GM10248 (cell line): ENCODE measurements at regions not wholly inside any gene's neighbourhood (a gene's known extent, or its start where the extent isn't known, plus 50 kb on each side); places are given as distances from the start of the nearest gene placed in this dataset.

Source experiments
- CTCF ChIA-PET: fragments of 300-600 bp; sonication (Branson Sonifier 250); formaldehyde crosslinking; extraction: SDS; loops from one replicate; lab custom pipeline; 2021; ENCODE audit warnings: antibody characterized with exemption; lab: Yijun Ruan, JAX
- POLR2A ChIA-PET: fragments of 350-650 bp; sonication (Branson Sonifier 250); formaldehyde crosslinking; extraction: SDS; loops from one replicate; lab custom pipeline; 2020; ENCODE audit warnings: antibody characterized with exemption; lab: Yijun Ruan, JAX
- DNase-seq: peaks from one replicate; pipeline ENCODE4 v3.0.0; 2012; ENCODE audit errors: extremely low spot score
- TF ChIP-seq, protein P1 (sequence below): IDR thresholded peaks from 2 replicates; pipeline ENCODE4 v1.5.1; 2012; ENCODE audit warnings: mild to moderate bottlenecking, low read depth; ENCODE audit errors: extremely low read depth, missing control alignments, control extremely low read depth

DNA sequence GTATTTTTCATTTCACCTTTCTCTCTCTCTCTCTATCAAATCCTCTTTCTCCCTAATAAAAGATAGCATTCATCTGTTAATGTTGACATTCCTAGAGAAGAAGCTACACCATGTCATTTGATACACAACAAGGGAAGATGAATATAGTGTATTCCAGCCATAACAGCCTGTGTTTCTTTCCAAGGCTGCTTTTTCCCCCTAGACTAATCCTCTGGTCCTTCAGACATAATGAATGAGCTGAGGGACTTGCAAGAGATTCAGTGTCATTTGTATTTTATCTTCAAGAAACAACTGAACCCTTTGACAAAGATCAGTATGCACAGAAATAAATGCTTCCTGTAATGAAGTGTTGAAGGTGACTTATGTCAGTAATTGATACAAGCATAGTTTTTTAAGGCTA, 284.0 kb upstream of the NXPH2 start:
- ChIA-PET POLR2A (no interaction called here), CTCF (no interaction called here)
- DNase-seq, result no peak
- TF ChIP-seq, protein P1, sequence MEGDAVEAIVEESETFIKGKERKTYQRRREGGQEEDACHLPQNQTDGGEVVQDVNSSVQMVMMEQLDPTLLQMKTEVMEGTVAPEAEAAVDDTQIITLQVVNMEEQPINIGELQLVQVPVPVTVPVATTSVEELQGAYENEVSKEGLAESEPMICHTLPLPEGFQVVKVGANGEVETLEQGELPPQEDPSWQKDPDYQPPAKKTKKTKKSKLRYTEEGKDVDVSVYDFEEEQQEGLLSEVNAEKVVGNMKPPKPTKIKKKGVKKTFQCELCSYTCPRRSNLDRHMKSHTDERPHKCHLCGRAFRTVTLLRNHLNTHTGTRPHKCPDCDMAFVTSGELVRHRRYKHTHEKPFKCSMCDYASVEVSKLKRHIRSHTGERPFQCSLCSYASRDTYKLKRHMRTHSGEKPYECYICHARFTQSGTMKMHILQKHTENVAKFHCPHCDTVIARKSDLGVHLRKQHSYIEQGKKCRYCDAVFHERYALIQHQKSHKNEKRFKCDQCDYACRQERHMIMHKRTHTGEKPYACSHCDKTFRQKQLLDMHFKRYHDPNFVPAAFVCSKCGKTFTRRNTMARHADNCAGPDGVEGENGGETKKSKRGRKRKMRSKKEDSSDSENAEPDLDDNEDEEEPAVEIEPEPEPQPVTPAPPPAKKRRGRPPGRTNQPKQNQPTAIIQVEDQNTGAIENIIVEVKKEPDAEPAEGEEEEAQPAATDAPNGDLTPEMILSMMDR, result no peak

DNA sequence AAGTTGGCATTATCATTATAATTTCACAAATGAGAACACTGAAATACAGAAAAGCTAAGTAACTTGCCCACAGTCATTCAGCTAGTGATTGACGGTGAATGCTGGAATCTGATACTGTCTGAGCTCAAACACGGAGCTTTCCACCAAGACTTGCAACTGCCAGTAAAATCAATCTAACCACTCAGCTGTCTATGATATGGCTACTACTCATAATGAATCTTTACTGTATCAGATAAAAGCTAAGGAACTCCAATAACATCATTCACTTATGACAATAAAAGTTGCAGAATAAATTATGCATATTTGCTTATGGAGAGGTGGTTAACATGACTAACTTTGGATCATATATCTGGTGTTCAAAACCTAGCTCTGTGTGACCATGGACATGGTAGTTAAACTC, 279.4 kb upstream of the NXPH2 start:
- DNase-seq, result no peak
- ChIA-PET CTCF (interaction anchor here (1.9 to 2.8 kb wide), 2 partner anchors 14 to 27 kb away, joined by 4 to 8 read pairs; no protein-coding TSS in a partner anchor), POLR2A (no interaction called here)
- TF ChIP-seq, protein P1, result no peak

DNA sequence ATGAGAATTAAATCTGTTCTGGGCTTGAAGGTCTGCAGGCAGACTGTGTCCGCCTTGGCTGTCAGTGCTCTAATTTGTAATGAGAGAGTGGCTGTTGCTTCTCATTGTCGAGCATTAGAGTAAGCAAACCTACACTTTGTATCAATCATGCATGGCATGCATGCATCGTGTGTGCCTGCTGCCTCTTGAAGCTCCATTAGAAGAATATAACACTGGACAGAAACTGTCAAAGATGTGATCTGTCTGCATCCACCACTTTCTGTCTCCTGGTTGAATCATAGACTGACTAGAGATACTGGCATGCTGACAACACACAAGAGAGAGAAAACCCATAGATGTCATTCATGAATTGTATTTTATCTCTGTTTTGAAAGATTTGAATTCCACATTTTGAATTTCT, 275.0 kb upstream of the NXPH2 start:
- CTCF ChIA-PET, result no interaction called here
- TF ChIP-seq, protein P1, result no peak
- DNase-seq, result no peak
- POLR2A ChIA-PET, result no interaction called here

DNA sequence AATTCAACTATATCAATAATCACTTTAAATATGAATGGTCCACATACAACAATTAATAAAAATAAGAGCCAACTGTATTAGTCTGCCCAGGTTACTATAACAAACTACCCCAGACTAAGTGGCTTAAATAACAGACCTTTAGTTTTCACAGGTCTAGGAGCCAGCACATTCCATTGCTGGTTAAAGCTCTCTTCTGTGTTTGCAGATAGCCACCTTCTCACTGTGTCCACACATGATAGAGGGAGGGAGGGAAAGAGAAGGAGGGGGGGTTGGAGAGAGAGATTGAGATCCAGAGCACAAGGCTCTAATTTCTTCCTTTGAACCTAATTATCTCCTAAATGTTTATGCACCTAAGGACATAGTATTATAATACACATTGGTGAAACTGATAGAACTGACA, 267.8 kb upstream of the NXPH2 start:
- DNase-seq, result no peak
- POLR2A ChIA-PET, result no interaction called here
- CTCF ChIA-PET, result no interaction called here
- TF ChIP-seq, protein P1, result no peak

DNA sequence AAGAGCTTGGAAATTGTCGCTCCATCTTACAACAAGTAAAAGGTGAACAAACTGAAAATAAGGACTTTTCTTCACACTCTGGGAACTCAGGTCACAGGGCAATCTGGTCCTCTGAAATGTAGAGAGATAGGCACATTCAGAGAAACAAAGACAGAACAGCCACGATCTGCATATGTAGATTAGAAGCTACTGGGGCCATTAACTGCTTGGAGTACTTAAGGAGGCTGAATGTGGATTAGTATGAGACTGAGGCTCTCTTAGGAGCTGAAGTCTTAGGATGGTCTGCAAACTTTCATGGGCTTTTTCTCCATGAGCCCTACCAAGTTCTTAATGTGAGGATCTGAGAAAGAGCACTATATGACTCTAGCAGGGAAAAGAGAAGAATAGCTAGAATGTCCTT, 265.3 kb upstream of the NXPH2 start:
- TF ChIP-seq, protein P1, result no peak
- no peak for DNase-seq
- CTCF ChIA-PET, result interaction anchor here (0.9 to 2.7 kb wide), 3 partner anchors 11 to 16 kb away, joined by 3 to 8 read pairs (median 5); no protein-coding TSS in a partner anchor
- POLR2A ChIA-PET, result no interaction called here

DNA sequence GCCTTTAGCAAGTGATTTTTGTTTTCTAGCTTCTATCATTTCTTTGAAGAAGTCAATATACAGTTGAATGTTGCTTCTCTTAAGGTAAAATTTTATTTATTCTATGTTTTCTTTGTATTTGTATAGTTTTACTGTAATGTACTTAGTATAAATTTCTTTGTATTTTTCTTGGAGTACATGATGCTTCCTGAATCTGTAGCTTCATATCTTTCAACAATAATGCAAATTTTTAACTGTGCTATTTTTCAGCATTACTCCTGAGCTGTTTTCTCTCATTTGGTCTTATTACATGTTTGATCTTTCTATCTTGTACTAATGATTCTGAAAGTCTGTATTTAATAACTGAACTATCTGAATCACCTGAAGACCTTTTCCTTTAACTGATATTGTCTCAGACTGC, 253.9 kb upstream of the NXPH2 start:
- POLR2A ChIA-PET, result no interaction called here
- TF ChIP-seq, protein P1, result no peak
- no peak for DNase-seq
- CTCF ChIA-PET, result interaction anchor here (1.7 kb wide), 1 partner anchor 11 kb away, joined by 5 read pairs; no protein-coding TSS in a partner anchor

DNA sequence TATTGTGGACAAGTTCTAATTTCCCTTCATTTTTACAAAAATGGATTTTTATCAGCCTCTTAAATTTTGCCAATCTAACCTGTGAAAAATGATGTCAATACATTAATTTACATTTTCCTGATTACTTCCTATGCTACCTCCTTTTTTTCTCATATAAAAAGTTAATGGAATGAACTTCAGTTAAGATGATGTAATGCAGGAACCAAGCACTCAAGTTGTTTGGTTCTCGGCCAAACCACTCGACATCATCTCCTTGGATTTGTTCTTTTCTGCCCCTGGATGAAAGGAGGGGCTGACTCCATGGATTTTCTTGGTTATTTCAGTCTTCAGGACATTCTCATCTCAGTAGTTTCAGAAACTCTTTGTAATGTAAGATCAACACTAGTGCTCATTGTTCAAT, 253.1 kb upstream of the NXPH2 start:
- ChIA-PET POLR2A (no interaction called here), CTCF (interaction anchor here (1.5 to 2.4 kb wide), 4 partner anchors 10 to 109 kb away, joined by 3 to 13 read pairs (median 4); no protein-coding TSS in a partner anchor)
- TF ChIP-seq, protein P1, result no peak
- DNase-seq, result no peak
